ENCODE measurements at regions not wholly inside any gene's neighbourhood (a gene's known extent, or its start where the extent isn't known, plus 50 kb on each side); places are given as distances from the start of the nearest gene placed in this dataset.

DNA sequence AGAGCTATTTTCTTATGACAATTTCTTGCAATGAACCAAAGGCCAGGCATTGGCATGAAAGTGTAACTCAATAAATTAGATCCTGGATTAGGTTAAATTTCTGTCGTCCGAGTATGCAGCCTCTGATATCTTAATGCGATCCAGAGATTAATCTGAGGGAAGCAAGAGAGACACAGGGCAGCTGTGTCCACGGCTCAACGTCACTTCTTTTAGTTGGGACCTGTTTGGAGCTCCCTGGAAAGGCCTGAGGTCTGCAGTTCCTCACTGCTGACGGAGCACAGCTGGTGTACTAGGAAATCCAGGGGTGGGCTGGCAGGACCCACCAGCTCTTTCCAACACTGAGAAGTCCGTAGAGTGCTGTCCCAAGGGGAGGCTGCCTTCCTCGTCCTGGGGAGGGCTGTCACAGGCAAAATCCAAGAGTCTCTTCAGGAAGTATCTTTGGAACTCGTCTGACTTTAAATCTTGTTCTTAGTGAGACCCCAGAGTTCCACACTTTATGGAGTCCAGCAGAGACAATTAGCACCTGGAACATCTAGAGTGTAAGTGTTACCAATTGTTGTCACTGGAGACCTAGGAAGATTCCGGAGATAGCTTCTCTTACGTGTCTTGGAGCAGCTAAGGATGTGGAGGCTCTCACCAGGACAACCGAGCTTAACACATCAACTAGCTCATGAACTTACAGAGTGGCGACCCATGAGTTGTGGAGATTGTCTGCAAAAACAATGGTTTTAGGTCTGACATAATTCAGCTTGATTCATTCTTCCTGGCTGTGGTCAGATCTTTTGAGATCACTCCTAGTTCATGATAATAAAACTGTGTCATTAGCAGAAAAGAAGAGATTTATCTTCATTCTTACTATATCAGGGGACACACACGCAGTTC lies 173.7 kb downstream of the ACKR3 start:
- TF ChIP-seq EP300 (IDR thresholded peaks at IDR 0.05) (no peak), POLR2A (IDR thresholded peaks at IDR 0.05) (no peak), CTCF (IDR thresholded peaks at IDR 0.05) (no peak)
